HCT116 (cell line): ENCODE measurements at regions not wholly inside any gene's neighbourhood (a gene's known extent, or its start where the extent isn't known, plus 50 kb on each side); places are given as distances from the start of the nearest gene placed in this dataset.

Source experiments
- ATAC-seq: fragments of 200-7000 bp; cut with Tn5 transposase; 2 replicates; pipeline ENCODE4 v1.9.1; 2020; ENCODE audit warnings: mild to moderate bottlenecking, moderate library complexity
- BruUV-seq: library from RNA; stranded (reverse); fragments of 400-500 nt; replicated peaks from 2 replicates; lab custom pipeline; 2021; lab: Mats Ljungman, UMichigan
- CTCF ChIA-PET: fragments of 300-600 bp; sonication (Branson Sonifier 250); formaldehyde crosslinking; loops from one replicate; lab custom pipeline; 2021; ENCODE audit warnings: antibody characterized with exemption; lab: Charles Lee
- POLR2A ChIA-PET: fragments of 300-600, 350-600 bp; sonication (Branson Sonifier 250); formaldehyde crosslinking; loops from one replicate; lab custom pipeline; 2021; ENCODE audit warnings: antibody characterized with exemption; lab: Charles Lee
- RAD21 ChIA-PET, 2 experiments: fragments of 300-600 bp; sonication (Branson Sonifier 250); formaldehyde crosslinking; loops; one replicate each; lab custom pipeline; 2023; ENCODE audit warnings: low total read pairs in 2 of 2; ENCODE audit not compliant: uncharacterized antibody in 2 of 2, unreplicated experiment in 2 of 2, low non-redundant PET in 1 of 2; lab: Charles Lee
- DNase-seq: peaks from one replicate; pipeline ENCODE4 v3.0.0-alpha.2; 2010; ENCODE audit warnings: low read depth, low spot score
- H2AFZ ChIP-seq: fragments of 200-600 bp; shearing (Covaris generic), sonication (generic); 2 replicates; pipeline ENCODE4 v1.6.1; 2017; ENCODE audit warnings: low read depth, mixed run types, mixed read lengths, antibody characterized with exemption, low read length; ENCODE audit not compliant: poor library complexity, severe bottlenecking
- H3K27ac ChIP-seq: 2 replicates; pipeline ENCODE4 v1.5.1; 2012; ENCODE audit warnings: low read depth, low read length
- H3K27me3 ChIP-seq: fragments of 200-600 bp; sonication (generic); 2 replicates; pipeline ENCODE4 v1.6.1; 2016; ENCODE audit warnings: mixed run types, low read length, mixed read lengths; ENCODE audit not compliant: insufficient read depth
- H3K36me3 ChIP-seq, 2 experiments: fragments of 200-500 bp in 1 of 2; fragments of 200-600 bp in 1 of 2; sonication (Bioruptor generic) in 1 of 2; sonication (generic) in 1 of 2; 2 replicates each; pipeline versions ENCODE4 v1.5.1 to v1.6.1; 2014 to 2016; ENCODE audit warnings: low read length in 2 of 2, inconsistent platforms in 1 of 2, mixed read lengths in 1 of 2, mixed run types in 1 of 2; ENCODE audit not compliant: insufficient read depth in 2 of 2, control insufficient read depth in 1 of 2
- H3K4me1 ChIP-seq, 2 experiments: fragments of 200-600 bp in 1 of 2; sonication (generic) in 1 of 2; 2 replicates each; pipeline versions ENCODE4 v1.5.1 to v1.6.1; 2012 to 2017; ENCODE audit warnings: low read length in 2 of 2, inconsistent platforms in 1 of 2, mild to moderate bottlenecking in 1 of 2, mixed read lengths in 1 of 2, mixed run types in 1 of 2, moderate library complexity in 1 of 2; ENCODE audit not compliant: insufficient read depth in 2 of 2, control insufficient read depth in 1 of 2
- H3K4me2 ChIP-seq: fragments of 200-600 bp; sonication (generic); 2 replicates; pipeline ENCODE4 v1.6.1; 2017; ENCODE audit warnings: mixed run types, low read length, mixed read lengths
- H3K4me3 ChIP-seq, 2 experiments: fragments of 200-600 bp in 1 of 2; sonication (generic) in 1 of 2; replicated peaks in 1 of 2; 2 replicates each; pipeline ENCODE4 v1.5.1; 2011 to 2016; ENCODE audit warnings: low read length in 2 of 2, control low read depth in 1 of 2, low read depth in 1 of 2, mild to moderate bottlenecking in 1 of 2, mixed read lengths in 1 of 2, mixed run types in 1 of 2
- H3K79me2 ChIP-seq: fragments of 200-600 bp; sonication (generic); 2 replicates; pipeline ENCODE4 v1.6.1; 2017; ENCODE audit warnings: mild to moderate bottlenecking, mixed run types, low read length, moderate library complexity, mixed read lengths; ENCODE audit not compliant: insufficient read depth
- H3K9ac ChIP-seq: fragments of 200-600 bp; sonication (generic); 2 replicates; pipeline ENCODE4 v1.6.1; 2016; ENCODE audit warnings: low read length, mixed read lengths
- H3K9me2 ChIP-seq: fragments of 200-600 bp; sonication (generic), shearing (Covaris generic); 2 replicates; pipeline ENCODE4 v1.6.1; 2017; ENCODE audit warnings: mixed run types, mild to moderate bottlenecking, moderate library complexity; ENCODE audit not compliant: insufficient read depth
- H3K9me3 ChIP-seq, 2 experiments: fragments of 200-500 bp in 1 of 2; fragments of 200-600 bp in 1 of 2; sonication (Bioruptor generic) in 1 of 2; sonication (generic) in 1 of 2; 2 replicates each; pipeline ENCODE4 v1.6.1; 2014 to 2017; ENCODE audit warnings: low read length in 2 of 2, mixed read lengths in 2 of 2, inconsistent platforms in 1 of 2, low read depth in 1 of 2, mild to moderate bottlenecking in 1 of 2, mixed run types in 1 of 2, moderate library complexity in 1 of 2; ENCODE audit not compliant: control insufficient read depth in 1 of 2, insufficient read depth in 1 of 2
- H4K20me1 ChIP-seq: fragments of 200-600 bp; sonication (generic), shearing (Covaris generic); 2 replicates; pipeline ENCODE4 v1.6.1; 2017; ENCODE audit warnings: mixed run types, mild to moderate bottlenecking, moderate library complexity; ENCODE audit not compliant: insufficient read depth
- CEBPB ChIP-seq: IDR thresholded peaks from 2 replicates; pipeline ENCODE4 v1.6.1; 2012; ENCODE audit warnings: low read depth
- CTCF ChIP-seq, 3 experiments: fragments of 200-600 bp in 1 of 3; sonication (generic) in 1 of 3; IDR thresholded peaks in 2 of 3; conservative IDR thresholded peaks in 1 of 3; 2 replicates each; pipeline ENCODE4 v1.5.1; 2012 to 2017; ENCODE audit warnings: low read depth in 2 of 3, low read length in 2 of 3, antibody characterized with exemption in 1 of 3, borderline replicate concordance in 1 of 3, control low read depth in 1 of 3, mild to moderate bottlenecking in 1 of 3, mixed read lengths in 1 of 3, mixed run types in 1 of 3, moderate library complexity in 1 of 3; ENCODE audit not compliant: insufficient read depth in 1 of 3
- EGR1 ChIP-seq: IDR thresholded peaks from 2 replicates; pipeline ENCODE4 v1.6.1; 2012; ENCODE audit warnings: low read depth
- ELF1 ChIP-seq: IDR thresholded peaks from 2 replicates; pipeline ENCODE4 v1.6.1; 2012; ENCODE audit warnings: low read depth, borderline replicate concordance
- EZH2 ChIP-seq: fragments of 200-600 bp; sonication (generic); IDR thresholded peaks from 2 replicates; pipeline ENCODE4 v1.6.1; 2017; ENCODE audit warnings: antibody characterized with exemption, mixed run types
- EZH2phosphoT487 ChIP-seq: fragments of 200-600 bp; IDR thresholded peaks from 2 replicates; pipeline ENCODE4 v1.6.1; 2018; ENCODE audit warnings: antibody characterized with exemption, borderline replicate concordance
- FOSL1 ChIP-seq: IDR thresholded peaks from 2 replicates; pipeline ENCODE4 v1.6.1; 2012; ENCODE audit warnings: low read depth
- JUND ChIP-seq: IDR thresholded peaks from 2 replicates; pipeline ENCODE4 v1.6.1; 2012
- MAX ChIP-seq: IDR thresholded peaks from 2 replicates; pipeline ENCODE4 v1.6.1; 2012
- POLR2A ChIP-seq: IDR thresholded peaks from 2 replicates; pipeline ENCODE4 v1.7.0; 2011; ENCODE audit warnings: borderline replicate concordance; ENCODE audit not compliant: insufficient read depth, insufficient read length; ENCODE audit errors: extremely low read depth
- SIN3A ChIP-seq: IDR thresholded peaks from 2 replicates; pipeline ENCODE4 v1.6.1; 2012; ENCODE audit warnings: low read depth
- SP1 ChIP-seq: IDR thresholded peaks from 2 replicates; pipeline ENCODE4 v1.6.1; 2012; ENCODE audit warnings: low read depth
- SRF ChIP-seq: IDR thresholded peaks from 2 replicates; pipeline ENCODE4 v1.6.1; 2012; ENCODE audit warnings: low read depth
- TCF7L2 ChIP-seq: IDR thresholded peaks from 2 replicates; pipeline ENCODE4 v1.7.0; 2011; ENCODE audit warnings: borderline replicate concordance, inconsistent platforms; ENCODE audit not compliant: insufficient read depth, insufficient read length; ENCODE audit errors: extremely low read depth
- YY1 ChIP-seq: IDR thresholded peaks from 2 replicates; pipeline ENCODE4 v1.6.1; 2011; ENCODE audit warnings: low read length, low read depth, moderate library complexity, mild to moderate bottlenecking; ENCODE audit not compliant: insufficient replicate concordance; ENCODE audit errors: extremely low read depth
- ZNF274 ChIP-seq: fragments of 200-500 bp; sonication (Bioruptor generic); IDR thresholded peaks from 2 replicates; pipeline ENCODE4 v1.6.1; 2014; ENCODE audit warnings: mild to moderate bottlenecking, low read depth, low read length, inconsistent platforms
- intact Hi-C: fragments of 100-400 bp; cut with micrococcal nuclease; formaldehyde crosslinking; loops from 2 replicates; pipeline ENCODE4 v1.10.0; 2022

- TF ChIP-seq MAX (no peak), FOSL1 (no peak), ELF1 (no peak), YY1 (no peak), SP1 (no peak), SRF (no peak), SIN3A (no peak)
These were observed 657.1 kb downstream of the TMTC2 start (continued) for GRCh38 chr12:83343767-83344166.

- H3K9ac ChIP-seq = no peak overlapping the region
- no peak overlapping the region for H2AFZ ChIP-seq
- intact Hi-C loops = no loop called here
- no peak overlapping the region for H3K4me3 ChIP-seq
- no peaks in the 10 kb centered on the region for H3K27me3 ChIP-seq
- TF ChIP-seq EZH2phosphoT487 (no peak), FOSL1 (no peak), TCF7L2 (no peak), YY1 (no peak), EZH2 (no peak), POLR2A (no peak), EGR1 (no peak), CEBPB (no peak), SRF (no peak), ZNF274 (no peak), CTCF (IDR thresholded peaks at IDR 0.05 in 2 of 3, conservative IDR thresholded peaks at IDR 0.05 in 1 of 3; ENCODE audit: borderline replicate concordance in 1 of 3, insufficient read depth in 1 of 3, low read depth in 2 of 3, low read length in 2 of 3) (no peak), ELF1 (no peak), JUND (no peak)
- no peaks in the 10 kb centered on the region for H3K79me2 ChIP-seq
- CTCF ChIA-PET = no interaction called here
- BruUV-seq = no TSS peak
- H3K4me2 ChIP-seq = no peak overlapping the region
- RAD21 ChIA-PET = no interaction called here
- DNase-seq (no peak), ATAC-seq (no peak)
- no peak overlapping the region for H3K27ac ChIP-seq
- H3K36me3 ChIP-seq = no peaks in the 10 kb centered on the region
- H3K9me3 ChIP-seq = no peaks in the 10 kb centered on the region
- H3K9me2 ChIP-seq = no peaks in the 10 kb centered on the region
- no peaks in the 10 kb centered on the region for H4K20me1 ChIP-seq
- POLR2A ChIA-PET = no interaction called here
- H3K4me1 ChIP-seq = no peaks in the 10 kb centered on the region
These were observed 649.0 kb downstream of the TMTC2 start for GRCh38 chr12:83335748-83336147.
